SKM-1 treated with dmso at 0.1 percent for 144 hours (cell line): ENCODE measurements at regions not wholly inside any gene's neighbourhood (a gene's known extent, or its start where the extent isn't known, plus 50 kb on each side); places are given as distances from the start of the nearest gene placed in this dataset.

Experiments used
- DNase-seq: peaks from one replicate; lab custom pipeline; 2025; ENCODE audit not compliant: unreplicated experiment; lab: John Stamatoyannopoulos, UW

- DNase-seq, result no peak
Observed at GRCh38 chr6:139686308-139686707, 311.9 kb upstream of the CITED2 start.

GRCh38 chr6:139685009-139685408 is 310.6 kb upstream of the CITED2 start:
- no peak for DNase-seq

GRCh38 chr6:139680819-139681218 is 306.4 kb upstream of the CITED2 start:
- DNase-seq, result no peak

- DNase-seq, result no peak
Observed at GRCh38 chr6:139679516-139680179, 305.2 kb upstream of the CITED2 start.

- no peak for DNase-seq
Observed at GRCh38 chr6:139676718-139677117, 302.3 kb upstream of the CITED2 start.

GRCh38 chr6:139666284-139666683 is 291.8 kb upstream of the CITED2 start:
- no peak for DNase-seq

- DNase-seq, result no peak
Observed at GRCh38 chr6:139663996-139664395, 289.5 kb upstream of the CITED2 start.

- no peak for DNase-seq
Observed at GRCh38 chr6:139659711-139660110, 285.3 kb upstream of the CITED2 start.

- no peak for DNase-seq
Observed at GRCh38 chr6:139659196-139659595, 284.7 kb upstream of the CITED2 start.

- DNase-seq, result no peak
Observed at GRCh38 chr6:139657119-139657518, 282.7 kb upstream of the CITED2 start.

- DNase-seq, result no peak
Observed at GRCh38 chr6:139655783-139656705, 281.6 kb upstream of the CITED2 start.

GRCh38 chr6:139654888-139655782 is 280.7 kb upstream of the CITED2 start:
- no peak for DNase-seq

GRCh38 chr6:139654309-139654708 is 279.9 kb upstream of the CITED2 start:
- no peak for DNase-seq

GRCh38 chr6:139653111-139653510 is 278.7 kb upstream of the CITED2 start:
- no peak for DNase-seq

GRCh38 chr6:139650941-139651340 is 276.5 kb upstream of the CITED2 start:
- DNase-seq, result no peak

GRCh38 chr6:139649732-139650131 is 275.3 kb upstream of the CITED2 start:
- DNase-seq, result no peak

- DNase-seq, result no peak
Observed at GRCh38 chr6:139649128-139649527, 274.7 kb upstream of the CITED2 start.

GRCh38 chr6:139648430-139649000 is 274.1 kb upstream of the CITED2 start:
- no peak for DNase-seq

GRCh38 chr6:139647841-139648240 is 273.4 kb upstream of the CITED2 start:
- no peak for DNase-seq

GRCh38 chr6:139647016-139647415 is 272.6 kb upstream of the CITED2 start:
- DNase-seq, result no peak

- DNase-seq, result no peak
Observed at GRCh38 chr6:139644821-139645220, 270.4 kb upstream of the CITED2 start.
